Keratinocyte (primary cell): ENCODE measurements at regions not wholly inside any gene's neighbourhood (a gene's known extent, or its start where the extent isn't known, plus 50 kb on each side); places are given as distances from the start of the nearest gene placed in this dataset.

ENCODE experiments used
- DNase-seq: peaks from one replicate; pipeline ENCODE4 v3.0.0-alpha.2; 2011; ENCODE audit warnings: low read depth, missing footprints, low spot score
- FAIRE-seq: peaks from 2 replicates; lab custom pipeline; 2011; peaks lifted over from hg19 to GRCh38; lab: Jason Lieb, UNC
- H2AFZ ChIP-seq: 2 replicates; pipeline ENCODE4 v1.6.0; 2012; ENCODE audit warnings: low read length, control low read depth, inconsistent platforms; ENCODE audit not compliant: control insufficient read depth
- H3K27ac ChIP-seq: 2 replicates; pipeline ENCODE4 v1.5.1; 2011; ENCODE audit warnings: low read length; ENCODE audit not compliant: control insufficient read depth, insufficient read depth
- H3K27me3 ChIP-seq: 3 replicates; pipeline ENCODE4 v1.6.0; 2011; ENCODE audit warnings: low read length; ENCODE audit not compliant: control insufficient read depth, insufficient read depth; ENCODE audit errors: extremely low read depth
- H3K36me3 ChIP-seq, 2 experiments: 2 replicates in 1 of 2; 3 replicates in 1 of 2; pipeline ENCODE4 v1.5.1; 2011; ENCODE audit warnings: low read length in 2 of 2, mild to moderate bottlenecking in 1 of 2; ENCODE audit not compliant: control insufficient read depth in 2 of 2, insufficient read depth in 2 of 2; ENCODE audit errors: extremely low read depth in 1 of 2
- H3K4me1 ChIP-seq: 3 replicates; pipeline ENCODE4 v1.5.1; 2011; ENCODE audit warnings: low read length; ENCODE audit not compliant: control insufficient read depth, insufficient read depth; ENCODE audit errors: extremely low read depth
- H3K4me2 ChIP-seq: 3 replicates; pipeline ENCODE4 v1.6.0; 2011; ENCODE audit warnings: low read depth, low read length; ENCODE audit not compliant: control insufficient read depth, insufficient read depth; ENCODE audit errors: extremely low read depth
- H3K4me3 ChIP-seq, 3 experiments: fragments of 200-600 bp in 1 of 3; sonication (generic) in 1 of 3; 2 replicates in 2 of 3; 3 replicates in 1 of 3; pipeline ENCODE4 v1.5.1; 2011 to 2016; ENCODE audit warnings: low read length in 3 of 3, mild to moderate bottlenecking in 3 of 3, control low read depth in 2 of 3, inconsistent platforms in 1 of 3, low read depth in 1 of 3, mixed read lengths in 1 of 3, mixed run types in 1 of 3, moderate library complexity in 1 of 3; ENCODE audit not compliant: control insufficient read depth in 2 of 3, insufficient read depth in 2 of 3; ENCODE audit errors: extremely low read depth in 1 of 3
- H3K79me2 ChIP-seq: 2 replicates; pipeline ENCODE4 v1.6.0; 2012; ENCODE audit warnings: low read length; ENCODE audit not compliant: control insufficient read depth, insufficient read depth
- H3K9ac ChIP-seq: 3 replicates; pipeline ENCODE4 v1.6.0; 2011; ENCODE audit warnings: low read length; ENCODE audit not compliant: control insufficient read depth, insufficient read depth; ENCODE audit errors: extremely low read depth
- H3K9me1 ChIP-seq: 3 replicates; pipeline ENCODE4 v1.6.0; 2011; ENCODE audit warnings: low read length; ENCODE audit not compliant: control insufficient read depth, insufficient read depth; ENCODE audit errors: extremely low read depth
- H3K9me3 ChIP-seq: 2 replicates; pipeline ENCODE4 v1.5.1; 2012; ENCODE audit warnings: low read depth, low read length; ENCODE audit not compliant: control insufficient read depth
- H4K20me1 ChIP-seq: 3 replicates; pipeline ENCODE4 v1.6.0; 2011; ENCODE audit warnings: low read length; ENCODE audit not compliant: control insufficient read depth, insufficient read depth; ENCODE audit errors: extremely low read depth
- EZH2 ChIP-seq: IDR thresholded peaks from one replicate; pipeline ENCODE4 v1.6.1; 2012; ENCODE audit warnings: inconsistent platforms, mild to moderate bottlenecking, low read length, moderate library complexity
- dilution Hi-C: fragments of 300-500 bp; cut with MboI; formaldehyde crosslinking; loops from one replicate; pipeline ENCODE4 v1.7.0; 2020; ENCODE audit warnings: low sequenced_read_pairs; ENCODE audit not compliant: extremely low pct_ligation_motif_present
- TF ChIP-seq, protein P1 (sequence below), 3 experiments: IDR thresholded peaks in 1 of 3; conservative IDR thresholded peaks in 1 of 3; optimal IDR thresholded peaks in 1 of 3; 2 replicates in 2 of 3; 3 replicates in 1 of 3; pipeline versions ENCODE3 to v1.5.1; 2011; ENCODE audit warnings: low read length in 3 of 3, mild to moderate bottlenecking in 3 of 3, moderate library complexity in 2 of 3, control low read depth in 1 of 3, inconsistent platforms in 1 of 3; ENCODE audit not compliant: insufficient read depth in 2 of 3; ENCODE audit errors: extremely low read depth in 1 of 3

- no peaks in the 10 kb centered on the region for H3K4me1 ChIP-seq
- H3K27me3 ChIP-seq = no peaks in the 10 kb centered on the region
- no peak overlapping the region for H2AFZ ChIP-seq
- H3K79me2 ChIP-seq = no peaks in the 10 kb centered on the region
- no peaks in the 10 kb centered on the region for H3K9me3 ChIP-seq
- H3K27ac ChIP-seq = no peak overlapping the region
- no peaks in the 10 kb centered on the region for H4K20me1 ChIP-seq
- no peak overlapping the region for H3K4me3 ChIP-seq
- no peak for TF ChIP-seq EZH2
- TF ChIP-seq, protein P1, sequence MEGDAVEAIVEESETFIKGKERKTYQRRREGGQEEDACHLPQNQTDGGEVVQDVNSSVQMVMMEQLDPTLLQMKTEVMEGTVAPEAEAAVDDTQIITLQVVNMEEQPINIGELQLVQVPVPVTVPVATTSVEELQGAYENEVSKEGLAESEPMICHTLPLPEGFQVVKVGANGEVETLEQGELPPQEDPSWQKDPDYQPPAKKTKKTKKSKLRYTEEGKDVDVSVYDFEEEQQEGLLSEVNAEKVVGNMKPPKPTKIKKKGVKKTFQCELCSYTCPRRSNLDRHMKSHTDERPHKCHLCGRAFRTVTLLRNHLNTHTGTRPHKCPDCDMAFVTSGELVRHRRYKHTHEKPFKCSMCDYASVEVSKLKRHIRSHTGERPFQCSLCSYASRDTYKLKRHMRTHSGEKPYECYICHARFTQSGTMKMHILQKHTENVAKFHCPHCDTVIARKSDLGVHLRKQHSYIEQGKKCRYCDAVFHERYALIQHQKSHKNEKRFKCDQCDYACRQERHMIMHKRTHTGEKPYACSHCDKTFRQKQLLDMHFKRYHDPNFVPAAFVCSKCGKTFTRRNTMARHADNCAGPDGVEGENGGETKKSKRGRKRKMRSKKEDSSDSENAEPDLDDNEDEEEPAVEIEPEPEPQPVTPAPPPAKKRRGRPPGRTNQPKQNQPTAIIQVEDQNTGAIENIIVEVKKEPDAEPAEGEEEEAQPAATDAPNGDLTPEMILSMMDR (optimal IDR thresholded peaks at IDR 0.05 in 1 of 3, IDR thresholded peaks at IDR 0.05 in 1 of 3, conservative IDR thresholded peaks at IDR 0.05 in 1 of 3; ENCODE audit: extremely low read depth in 1 of 3, insufficient read depth in 2 of 3, low read length in 3 of 3) = no peak
- no peak overlapping the region for H3K9ac ChIP-seq
- H3K4me2 ChIP-seq = no peak overlapping the region
- H3K36me3 ChIP-seq = no peaks in the 10 kb centered on the region
- FAIRE-seq = no peak
- DNase-seq = no peak
- dilution Hi-C loops = no loop called here
- H3K9me1 ChIP-seq = no peaks in the 10 kb centered on the region
These were observed 1166.7 kb downstream of the EFNB2 start for GRCh38 chr13:105368781-105369180.

DNA sequence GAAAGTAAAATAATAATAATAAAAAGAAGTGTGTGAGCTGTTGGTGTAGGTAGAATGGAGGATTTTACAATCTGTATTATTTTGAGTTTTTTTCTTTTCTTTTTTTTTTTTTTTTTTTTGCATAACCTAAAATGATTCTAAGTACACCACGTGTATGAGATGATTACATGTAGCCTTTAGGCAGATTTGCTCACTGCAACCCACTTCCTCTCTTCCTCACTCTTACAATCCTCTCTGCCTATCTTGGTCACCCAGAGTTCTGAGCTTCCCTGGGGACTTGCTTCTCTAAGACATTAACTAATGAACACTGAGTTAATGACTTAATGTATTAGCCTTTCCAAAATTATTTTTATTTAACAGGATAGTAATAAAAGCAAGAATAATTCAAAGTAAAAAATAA lies 1169.6 kb downstream of the EFNB2 start:
- H3K36me3 ChIP-seq = no peaks in the 10 kb centered on the region
- H3K9me1 ChIP-seq = no peaks in the 10 kb centered on the region
- no peak overlapping the region for H3K4me3 ChIP-seq
- no peaks in the 10 kb centered on the region for H3K27me3 ChIP-seq
- no peaks in the 10 kb centered on the region for H3K9me3 ChIP-seq
- no peak overlapping the region for H3K9ac ChIP-seq
- H3K27ac ChIP-seq = no peak overlapping the region
- no peaks in the 10 kb centered on the region for H4K20me1 ChIP-seq
- H3K4me1 ChIP-seq = no peaks in the 10 kb centered on the region
- H3K4me2 ChIP-seq = no peak overlapping the region
- FAIRE-seq (no peak), DNase-seq (no peak)
- TF ChIP-seq EZH2 = no peak
- TF ChIP-seq, protein P1 (optimal IDR thresholded peaks at IDR 0.05 in 1 of 3, IDR thresholded peaks at IDR 0.05 in 1 of 3, conservative IDR thresholded peaks at IDR 0.05 in 1 of 3; ENCODE audit: extremely low read depth in 1 of 3, insufficient read depth in 2 of 3, low read length in 3 of 3) = no peak
- H2AFZ ChIP-seq = no peak overlapping the region
- dilution Hi-C loops = no loop called here
- H3K79me2 ChIP-seq = no peaks in the 10 kb centered on the region
